H9 (cell line): ENCODE measurements at regions not wholly inside any gene's neighbourhood (a gene's known extent, or its start where the extent isn't known, plus 50 kb on each side); places are given as distances from the start of the nearest gene placed in this dataset.

Source experiments
- DNase-seq: peaks from one replicate; pipeline ENCODE4 v3.0.0-alpha.2; 2017
- H2AFZ ChIP-seq: one replicate; pipeline ENCODE4 v1.6.1; 2013; ENCODE audit warnings: mild to moderate bottlenecking, low read length, control low read depth, moderate library complexity
- H2AK5ac ChIP-seq: 2 replicates; pipeline ENCODE4 v1.6.1; 2013; ENCODE audit warnings: low read length, control low read depth, mixed read lengths; ENCODE audit not compliant: insufficient read length
- H2BK120ac ChIP-seq: one replicate; pipeline ENCODE4 v1.6.1; 2013; ENCODE audit warnings: low read depth, mild to moderate bottlenecking, low read length, control low read depth, inconsistent platforms; ENCODE audit not compliant: poor library complexity, severe bottlenecking
- H2BK12ac ChIP-seq: 2 replicates; pipeline ENCODE4 v1.6.1; 2013; ENCODE audit warnings: low read length, control low read depth, mixed read lengths, low read depth; ENCODE audit not compliant: insufficient read length
- H2BK15ac ChIP-seq: 2 replicates; pipeline ENCODE4 v1.6.1; 2013; ENCODE audit warnings: low read depth, low read length, control low read depth
- H2BK20ac ChIP-seq: one replicate; pipeline ENCODE4 v1.6.1; 2013; ENCODE audit warnings: low read depth, mild to moderate bottlenecking, low read length, control low read depth, inconsistent platforms; ENCODE audit not compliant: poor library complexity, severe bottlenecking
- H2BK5ac ChIP-seq: 2 replicates; pipeline ENCODE4 v1.6.1; 2013; ENCODE audit warnings: low read length, control low read depth, mixed read lengths; ENCODE audit not compliant: insufficient read length
- H3K14ac ChIP-seq: 2 replicates; pipeline ENCODE4 v1.6.1; 2013; ENCODE audit warnings: low read length, control low read depth; ENCODE audit not compliant: insufficient read depth
- H3K18ac ChIP-seq: 2 replicates; pipeline ENCODE4 v1.6.1; 2013; ENCODE audit warnings: low read depth, mild to moderate bottlenecking, mixed read lengths, low read length, control low read depth; ENCODE audit not compliant: insufficient read length
- H3K23ac ChIP-seq: 2 replicates; pipeline ENCODE4 v1.6.1; 2013; ENCODE audit warnings: low read length, control low read depth, mixed read lengths, low read depth; ENCODE audit not compliant: insufficient read length
- H3K23me2 ChIP-seq: 2 replicates; pipeline ENCODE4 v1.6.1; 2013; ENCODE audit warnings: low read depth, mild to moderate bottlenecking, mixed read lengths, low read length, control low read depth; ENCODE audit not compliant: insufficient read length, poor library complexity, severe bottlenecking
- H3K27ac ChIP-seq: 2 replicates; pipeline ENCODE4 v1.5.1; 2013; ENCODE audit warnings: low read length, control low read depth, mixed read lengths, low read depth; ENCODE audit not compliant: insufficient read length
- H3K27me3 ChIP-seq: 2 replicates; pipeline ENCODE4 v1.6.1; 2013; ENCODE audit warnings: low read length, control low read depth, inconsistent platforms; ENCODE audit not compliant: insufficient read depth
- H3K4ac ChIP-seq: 2 replicates; pipeline ENCODE4 v1.6.1; 2013; ENCODE audit warnings: low read depth, mild to moderate bottlenecking, control low read depth, inconsistent platforms, low read length, moderate library complexity
- H3K4me1 ChIP-seq: 2 replicates; pipeline ENCODE4 v1.6.1; 2013; ENCODE audit warnings: low read length, control low read depth, inconsistent platforms; ENCODE audit not compliant: insufficient read depth
- H3K4me2 ChIP-seq: 2 replicates; pipeline ENCODE4 v1.6.1; 2013; ENCODE audit warnings: low read length, control low read depth, mixed read lengths; ENCODE audit not compliant: insufficient read length, insufficient read depth
- H3K56ac ChIP-seq: 2 replicates; pipeline ENCODE4 v1.6.1; 2013; ENCODE audit warnings: low read depth, mild to moderate bottlenecking, mixed read lengths, low read length, control low read depth; ENCODE audit not compliant: insufficient read length
- H3K79me1 ChIP-seq: 2 replicates; pipeline ENCODE4 v1.6.1; 2013; ENCODE audit warnings: low read depth, mild to moderate bottlenecking, moderate library complexity, low read length, control low read depth, inconsistent platforms; ENCODE audit not compliant: insufficient read depth, poor library complexity, severe bottlenecking
- H3K79me2 ChIP-seq: 2 replicates; pipeline ENCODE4 v1.6.1; 2013; ENCODE audit warnings: low read length, control low read depth, inconsistent platforms; ENCODE audit not compliant: insufficient read depth
- H3K9ac ChIP-seq: 2 replicates; pipeline ENCODE4 v1.6.1; 2013; ENCODE audit warnings: low read length, control low read depth, mixed read lengths; ENCODE audit not compliant: insufficient read length; ENCODE audit errors: extremely low read depth
- H3K9me3 ChIP-seq: one replicate; pipeline ENCODE4 v1.6.1; 2013; ENCODE audit warnings: low read depth, low read length, inconsistent platforms; ENCODE audit not compliant: control insufficient read depth
- H3T11ph ChIP-seq: one replicate; pipeline ENCODE4 v1.6.1; 2013; ENCODE audit warnings: mild to moderate bottlenecking, low read length, control low read depth, inconsistent platforms
- H4K20me1 ChIP-seq: one replicate; pipeline ENCODE4 v1.6.1; 2013; ENCODE audit not compliant: control insufficient read depth, insufficient read length, insufficient read depth
- H4K5ac ChIP-seq: 2 replicates; pipeline ENCODE4 v1.6.1; 2013; ENCODE audit warnings: low read depth, mild to moderate bottlenecking, mixed read lengths, low read length, control low read depth; ENCODE audit not compliant: insufficient read length
- H4K8ac ChIP-seq: replicated peaks from 2 replicates; pipeline ENCODE4 v1.6.1; 2013; ENCODE audit warnings: low read length, control low read depth, mixed read lengths, low read depth; ENCODE audit not compliant: insufficient read length
- H4K91ac ChIP-seq: 2 replicates; pipeline ENCODE4 v1.6.1; 2013; ENCODE audit warnings: low read depth, mild to moderate bottlenecking, moderate library complexity, mixed read lengths, low read length, control low read depth; ENCODE audit not compliant: insufficient read length
- H3K27ac Mint-ChIP-seq, 3 experiments: 2 replicates in 2 of 3; 3 replicates in 1 of 3; pipeline ENCODE4 v1.8.0; 2020 to 2021; ENCODE audit warnings: mixed read lengths in 3 of 3, mild to moderate bottlenecking in 1 of 3, moderate library complexity in 1 of 3
- H3K27me3 Mint-ChIP-seq: 2 replicates; pipeline ENCODE4 v1.8.0; 2021; ENCODE audit warnings: low read depth, mild to moderate bottlenecking, moderate library complexity, mixed read lengths
- H3K36me3 Mint-ChIP-seq, 3 experiments: 2 replicates in 2 of 3; 3 replicates in 1 of 3; pipeline ENCODE4 v1.8.0; 2020 to 2021; ENCODE audit warnings: low read depth in 3 of 3, mixed read lengths in 3 of 3; ENCODE audit not compliant: insufficient read depth in 1 of 3
- H3K4me1 Mint-ChIP-seq, 2 experiments: 2 replicates each; pipeline ENCODE4 v1.8.0; 2020; ENCODE audit warnings: mixed read lengths in 2 of 2
- H3K4me3 Mint-ChIP-seq, 2 experiments: 2 replicates in 1 of 2; 3 replicates in 1 of 2; pipeline ENCODE4 v1.8.0; 2020 to 2021; ENCODE audit warnings: mild to moderate bottlenecking in 2 of 2, mixed read lengths in 2 of 2, moderate library complexity in 1 of 2
- H3K9me3 Mint-ChIP-seq, 2 experiments: 2 replicates in 1 of 2; 3 replicates in 1 of 2; pipeline ENCODE4 v1.8.0; 2020; ENCODE audit warnings: mild to moderate bottlenecking in 2 of 2, mixed read lengths in 2 of 2, moderate library complexity in 1 of 2
- CTCF ChIP-seq: fragments of 200-600 bp; sonication (generic); conservative IDR thresholded peaks from 3 replicates; pipeline ENCODE4 v1.8.0; 2021; ENCODE audit warnings: antibody characterized with exemption, mild to moderate bottlenecking
- WGBS: extraction: QIAGEN DNeasy Blood & Tissue Kit; methylation state at CpG from one replicate; pipeline ENCODE4 v1.1.7; 2013; ENCODE audit warnings: missing lambda C conversion rate, low lambda C conversion rate, mixed read lengths; ENCODE audit not compliant: insufficient read length; ENCODE audit errors: extremely low coverage; 5-methylcytosine and 5-hydroxymethylcytosine counted together

DNA sequence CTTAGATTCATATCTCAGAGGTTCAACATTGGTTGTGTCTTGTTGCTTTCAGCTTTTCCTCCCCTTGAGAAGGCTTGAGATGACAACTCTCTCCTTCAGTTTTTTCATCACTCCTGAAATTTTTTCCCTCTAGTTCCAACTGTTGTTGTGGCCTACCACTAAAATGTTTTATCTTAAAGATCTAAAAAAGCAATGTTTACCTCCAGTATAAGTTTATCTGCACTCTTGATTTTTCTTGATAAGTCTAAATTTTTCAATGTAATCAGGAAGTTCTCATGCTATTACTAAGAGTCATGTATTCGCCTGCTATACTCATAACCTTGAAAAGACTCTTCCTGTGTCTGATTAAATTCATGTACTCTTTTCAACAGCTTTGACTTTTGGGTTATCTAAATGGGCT, 366.3 kb upstream of the TFPI start:
- Mint-ChIP-seq H3K27me3 (no peaks in the 10 kb centered on the region), H3K4me1 (no peaks in the 10 kb centered on the region; a peak in 1 of 4 replicates), H3K27ac (no peak overlapping the region), H3K4me3 (no peak overlapping the region), H3K9me3 (no peaks in the 10 kb centered on the region), H3K36me3 (no peaks in the 10 kb centered on the region)
- no peak overlapping the region for H2BK12ac ChIP-seq
- H4K8ac ChIP-seq, result no peak overlapping the region
- no peak overlapping the region for H3K27ac ChIP-seq
- no peak overlapping the region for H2BK120ac ChIP-seq
- H3K4me1 ChIP-seq, result no peaks in the 10 kb centered on the region
- no peak overlapping the region for H3K4me2 ChIP-seq
- no peaks in the 10 kb centered on the region for H3K23me2 ChIP-seq
- no peak overlapping the region for H3K9ac ChIP-seq
- no CpG with 5 or more reads among the region's 1 CpG for WGBS
- DNase-seq, result no peak
- no peak overlapping the region for H3T11ph ChIP-seq
- no peak overlapping the region for H2BK15ac ChIP-seq
- no peak overlapping the region for H2AFZ ChIP-seq
- no peak overlapping the region for H4K5ac ChIP-seq
- no peaks in the 10 kb centered on the region for H4K20me1 ChIP-seq
- H3K79me1 ChIP-seq, result no peaks in the 10 kb centered on the region
- no peak overlapping the region for H2BK5ac ChIP-seq
- H2AK5ac ChIP-seq, result no peak overlapping the region
- H4K91ac ChIP-seq, result no peak overlapping the region
- H3K14ac ChIP-seq, result no peak overlapping the region
- no peak for TF ChIP-seq CTCF
- H2BK20ac ChIP-seq, result no peak overlapping the region
- H3K9me3 ChIP-seq, result no peaks in the 10 kb centered on the region
- no peak overlapping the region for H3K56ac ChIP-seq
- H3K23ac ChIP-seq, result no peak overlapping the region
- no peak overlapping the region for H3K4ac ChIP-seq
- H3K18ac ChIP-seq, result no peak overlapping the region
- H3K79me2 ChIP-seq, result no peaks in the 10 kb centered on the region
- no peaks in the 10 kb centered on the region for H3K27me3 ChIP-seq
